HepG2 (cell line): ENCODE measurements at regions not wholly inside any gene's neighbourhood (a gene's known extent, or its start where the extent isn't known, plus 50 kb on each side); places are given as distances from the start of the nearest gene placed in this dataset.

ENCODE experiments used
- ARNT ChIP-seq: fragments of 450-650 bp; IDR thresholded peaks from 2 replicates; pipeline ENCODE4 v1.6.1; 2017
- CENPBD1 ChIP-seq: sonication (generic); formaldehyde crosslinking; IDR thresholded peaks from 2 replicates; pipeline ENCODE4 v1.8.0; 2022; ENCODE audit warnings: missing genetic modification reagents, low read depth, mild to moderate bottlenecking, borderline replicate concordance
- FIP1L1 ChIP-seq: fragments of 200-400 bp; formaldehyde crosslinking; IDR thresholded peaks from 2 replicates; pipeline ENCODE4 v1.6.1; 2018; ENCODE audit warnings: low read depth, mild to moderate bottlenecking, low read length, moderate library complexity, borderline replicate concordance; ENCODE audit not compliant: insufficient read depth
- GZF1 ChIP-seq: sonication (generic); formaldehyde crosslinking; IDR thresholded peaks from 2 replicates; pipeline ENCODE4 v1.5.1; 2020; ENCODE audit warnings: mild to moderate bottlenecking, missing genetic modification reagents
- IKZF1 ChIP-seq: fragments of 450-650 bp; IDR thresholded peaks from 2 replicates; pipeline ENCODE4 v1.7.1; 2016
- IRF1 ChIP-seq: sonication (generic); formaldehyde crosslinking; IDR thresholded peaks from 2 replicates; pipeline ENCODE4 v1.4.0; 2020; ENCODE audit warnings: low read depth, mild to moderate bottlenecking, missing genetic modification reagents
- KDM3A ChIP-seq: IDR thresholded peaks from 2 replicates; pipeline ENCODE4 v1.6.1; 2018; ENCODE audit warnings: low read depth, missing compliant biosample characterization
- KDM5A ChIP-seq: fragments of 200-600 bp; sonication (generic); IDR thresholded peaks from 2 replicates; pipeline ENCODE4 v1.7.0; 2018; ENCODE audit warnings: antibody characterized with exemption, mild to moderate bottlenecking, low read length, borderline replicate concordance
- KIAA2018 ChIP-seq: sonication (generic); formaldehyde crosslinking; IDR thresholded peaks from 2 replicates; pipeline ENCODE4 v1.5.0; 2020; ENCODE audit warnings: mild to moderate bottlenecking, missing genetic modification reagents, borderline replicate concordance
- MED13 ChIP-seq: sonication (generic); formaldehyde crosslinking; IDR thresholded peaks from 2 replicates; pipeline ENCODE4 v1.5.0; 2020; ENCODE audit warnings: missing genetic modification reagents
- MXD3 ChIP-seq: IDR thresholded peaks from 2 replicates; pipeline ENCODE4 v1.6.1; 2016; ENCODE audit warnings: mild to moderate bottlenecking, missing biosample characterization, missing genetic modification reagents
- NR2F1 ChIP-seq, 2 experiments: fragments of 450-650 bp in 1 of 2; formaldehyde crosslinking in 1 of 2; IDR thresholded peaks; 2 replicates each; pipeline versions ENCODE4 v1.5.0 to v1.6.1; 2016 to 2020; ENCODE audit warnings: mild to moderate bottlenecking in 1 of 2, missing compliant biosample characterization in 1 of 2, missing genetic modification reagents in 1 of 2, moderate library complexity in 1 of 2
- NR3C1 ChIP-seq: sonication (generic); formaldehyde crosslinking; IDR thresholded peaks from 2 replicates; pipeline ENCODE4 v1.4.0; 2020; ENCODE audit warnings: missing genetic modification reagents
- SIN3A ChIP-seq: IDR thresholded peaks from 2 replicates; pipeline ENCODE4 v1.6.1; 2011; ENCODE audit warnings: low read depth, mild to moderate bottlenecking, control low read depth, low read length, borderline replicate concordance
- TFDP2 ChIP-seq: sonication (generic); formaldehyde crosslinking; IDR thresholded peaks from 2 replicates; pipeline ENCODE4 v1.4.0; 2020; ENCODE audit warnings: missing genetic modification reagents
- ZNF17 ChIP-seq: sonication (generic); formaldehyde crosslinking; IDR thresholded peaks from 2 replicates; pipeline ENCODE4 v1.5.0; 2020; ENCODE audit warnings: mild to moderate bottlenecking, missing genetic modification reagents
- ZNF235 ChIP-seq: sonication (generic); formaldehyde crosslinking; IDR thresholded peaks from 2 replicates; pipeline ENCODE4 v1.8.1; 2023; ENCODE audit warnings: mild to moderate bottlenecking, missing genetic modification reagents, borderline replicate concordance
- ZNF282 ChIP-seq: fragments of 450-650 bp; IDR thresholded peaks from 2 replicates; pipeline ENCODE4 v1.6.1; 2018; ENCODE audit not compliant: partially characterized antibody
- ZNF292 ChIP-seq: sonication (generic); formaldehyde crosslinking; IDR thresholded peaks from 2 replicates; pipeline ENCODE4 v1.8.1; 2022; ENCODE audit warnings: mild to moderate bottlenecking, low read depth, missing genetic modification reagents, borderline replicate concordance
- ZNF431 ChIP-seq: sonication (generic); formaldehyde crosslinking; IDR thresholded peaks from 2 replicates; pipeline ENCODE4 v1.9.0; 2022; ENCODE audit warnings: missing genetic modification reagents, low read depth, mild to moderate bottlenecking, borderline replicate concordance
- ZNF629 ChIP-seq: sonication (generic); formaldehyde crosslinking; conservative IDR thresholded peaks from 2 replicates; pipeline ENCODE4 v1.5.0; 2020; ENCODE audit warnings: missing genetic modification reagents

GRCh38 chr10:43902842-43903241, 254.2 kb upstream of the ZNF32 start (continued):
- TF ChIP-seq SIN3A (no peak), MED13 (no peak), CENPBD1 (CRISPR knock-in tag) (no peak), ZNF282 (no peak), IRF1 (CRISPR knock-in tag) (no peak), KDM5A (no peak), ZNF235 (no peak), ZNF629 (CRISPR knock-in tag) (0 out of 2 replicates have a peak, but pooled peaks have one; percentile 37), IKZF1 (no peak), ZNF292 (CRISPR knock-in tag) (peak; percentile 77; the same call in 1 of the 2 replicates), MXD3 (CRISPR knock-in tag) (no peak), GZF1 (CRISPR knock-in tag) (no peak), KIAA2018 (CRISPR knock-in tag) (no peak), FIP1L1 (no peak), KDM3A (CRISPR knock-in tag) (no peak), ZNF431 (CRISPR knock-in tag) (0 out of 2 replicates have a peak, but pooled peaks have one; percentile 51), ZNF17 (CRISPR knock-in tag) (no peak), TFDP2 (no peak), NR2F1 (CRISPR knock-in tag; IDR thresholded peaks at IDR 0.05) (peak; percentile 19; a peak in 1 of 4 replicates), ARNT (no peak), NR3C1 (no peak)
